MM.1S (cell line): ENCODE measurements at regions not wholly inside any gene's neighbourhood (a gene's known extent, or its start where the extent isn't known, plus 50 kb on each side); places are given as distances from the start of the nearest gene placed in this dataset.

ENCODE experiments used
- DNase-seq: peaks from one replicate; pipeline ENCODE4 v3.0.0-alpha.2; 2015
- H2AFZ ChIP-seq: fragments of 300-600 bp; sonication (generic); 2 replicates; pipeline ENCODE4 v1.6.0; 2016; ENCODE audit warnings: antibody characterized with exemption, low read length
- H3F3A ChIP-seq: fragments of 300-600 bp; sonication (generic); 2 replicates; pipeline ENCODE4 v1.6.1; 2016; ENCODE audit warnings: mild to moderate bottlenecking, antibody characterized with exemption, low read length, moderate library complexity, mixed read lengths; ENCODE audit not compliant: insufficient read depth
- H3K27ac ChIP-seq: fragments of 300-600 bp; sonication (generic); 2 replicates; pipeline ENCODE4 v1.5.1; 2016; ENCODE audit warnings: mild to moderate bottlenecking, low read length
- H3K27me3 ChIP-seq: fragments of 300-600 bp; sonication (generic); replicated peaks from 2 replicates; pipeline ENCODE4 v1.6.0; 2016; ENCODE audit warnings: low read length; ENCODE audit not compliant: insufficient read depth
- H3K36me3 ChIP-seq: fragments of 300-600 bp; sonication (generic); replicated peaks from 2 replicates; pipeline ENCODE4 v1.6.1; 2016; ENCODE audit warnings: mild to moderate bottlenecking, low read length, mixed read lengths; ENCODE audit not compliant: insufficient read depth
- H3K4me1 ChIP-seq: fragments of 300-600 bp; sonication (generic); 2 replicates; pipeline ENCODE4 v1.6.1; 2016; ENCODE audit warnings: low read length, mixed read lengths
- H3K4me2 ChIP-seq: fragments of 300-600 bp; sonication (generic); 2 replicates; pipeline ENCODE4 v1.6.0; 2016; ENCODE audit warnings: low read depth, low read length
- H3K4me3 ChIP-seq: fragments of 300-600 bp; sonication (generic); 2 replicates; pipeline ENCODE4 v1.5.1; 2016; ENCODE audit warnings: low read length, mixed read lengths
- H3K79me2 ChIP-seq: fragments of 300-600 bp; sonication (generic); 2 replicates; pipeline ENCODE4 v1.6.1; 2016; ENCODE audit warnings: mixed run types, low read length, mixed read lengths
- H3K9ac ChIP-seq: fragments of 300-600 bp; sonication (generic); 2 replicates; pipeline ENCODE4 v1.6.1; 2016; ENCODE audit warnings: low read length, mixed read lengths
- H3K9me2 ChIP-seq: fragments of 300-600 bp; sonication (generic); replicated peaks from 2 replicates; pipeline ENCODE4 v1.6.1; 2016; ENCODE audit warnings: mild to moderate bottlenecking, low read length, mixed read lengths; ENCODE audit not compliant: insufficient read depth
- H3K9me3 ChIP-seq: fragments of 300-600 bp; sonication (generic); replicated peaks from 2 replicates; pipeline ENCODE4 v1.6.1; 2016; ENCODE audit warnings: mild to moderate bottlenecking, low read length, mixed read lengths; ENCODE audit not compliant: insufficient read depth
- H4K20me1 ChIP-seq: fragments of 300-600 bp; sonication (generic); 2 replicates; pipeline ENCODE4 v1.6.1; 2016; ENCODE audit warnings: mild to moderate bottlenecking, low read length, moderate library complexity, mixed read lengths; ENCODE audit not compliant: insufficient read depth
- CTCF ChIP-seq: fragments of 300-600 bp; sonication (generic); IDR thresholded peaks from 2 replicates; pipeline ENCODE4 v1.5.1; 2016; ENCODE audit warnings: antibody characterized with exemption, low read length, mixed read lengths
- EZH2 ChIP-seq: fragments of 300-600 bp; sonication (generic); optimal IDR thresholded peaks from 2 replicates; pipeline ENCODE3; 2017; ENCODE audit warnings: low read depth, mild to moderate bottlenecking, antibody characterized with exemption, low read length, mixed read lengths
- EZH2phosphoT487 ChIP-seq: fragments of 300-600 bp; sonication (generic); IDR thresholded peaks from 2 replicates; pipeline ENCODE4 v1.6.1; 2018; ENCODE audit warnings: antibody characterized with exemption, low read length

GRCh38 chr15:91530956-91531582 lies 322.4 kb upstream of the SLCO3A1 start:
- H3K9ac ChIP-seq, result no peak overlapping the region
- DNase-seq, result no peak
- H3F3A ChIP-seq, result no peaks in the 10 kb centered on the region
- H3K4me2 ChIP-seq, result no peak overlapping the region
- H4K20me1 ChIP-seq, result no peaks in the 10 kb centered on the region
- no peaks in the 10 kb centered on the region for H3K4me1 ChIP-seq
- H3K27me3 ChIP-seq, result no peaks in the 10 kb centered on the region
- H3K9me2 ChIP-seq, result no peaks in the 10 kb centered on the region
- H3K36me3 ChIP-seq, result no peaks in the 10 kb centered on the region
- no peak overlapping the region for H3K4me3 ChIP-seq
- no peaks in the 10 kb centered on the region for H3K9me3 ChIP-seq
- no peaks in the 10 kb centered on the region for H3K79me2 ChIP-seq
- TF ChIP-seq EZH2phosphoT487, result no peak
- no peak for TF ChIP-seq EZH2
- no peak for TF ChIP-seq CTCF
- no peak overlapping the region for H3K27ac ChIP-seq
- H2AFZ ChIP-seq, result no peak overlapping the region

GRCh38 chr15:91534235-91534634 lies 319.3 kb upstream of the SLCO3A1 start:
- Histone ChIP-seq H3K4me1 (no peaks in the 10 kb centered on the region), H4K20me1 (no peaks in the 10 kb centered on the region), H3K4me3 (no peak overlapping the region), H3K9me2 (no peaks in the 10 kb centered on the region), H3F3A (no peaks in the 10 kb centered on the region), H3K4me2 (no peak overlapping the region), H3K79me2 (no peaks in the 10 kb centered on the region), H2AFZ (no peak overlapping the region), H3K9ac (no peak overlapping the region), H3K27me3 (no peaks in the 10 kb centered on the region), H3K9me3 (no peaks in the 10 kb centered on the region), H3K36me3 (no peaks in the 10 kb centered on the region), H3K27ac (no peak overlapping the region)
- TF ChIP-seq CTCF, result no peak
- TF ChIP-seq EZH2phosphoT487, result no peak
- TF ChIP-seq EZH2, result no peak
- DNase-seq, result no peak

- H3K27ac ChIP-seq, result no peak overlapping the region
- no peak for DNase-seq
- no peak for TF ChIP-seq EZH2
- no peak for TF ChIP-seq EZH2phosphoT487
- TF ChIP-seq CTCF, result no peak
These were observed 318.5 kb upstream of the SLCO3A1 start for GRCh38 chr15:91534976-91535375.

More at GRCh38 chr15:91534976-91535375, 318.5 kb upstream of the SLCO3A1 start:
- no peak overlapping the region for H3K4me2 ChIP-seq
- no peaks in the 10 kb centered on the region for H4K20me1 ChIP-seq
- no peak overlapping the region for H3K4me3 ChIP-seq
- H3K9me2 ChIP-seq, result no peaks in the 10 kb centered on the region
- no peaks in the 10 kb centered on the region for H3K27me3 ChIP-seq
- no peaks in the 10 kb centered on the region for H3K36me3 ChIP-seq
- no peaks in the 10 kb centered on the region for H3K4me1 ChIP-seq
- H2AFZ ChIP-seq, result no peak overlapping the region
- no peaks in the 10 kb centered on the region for H3F3A ChIP-seq
- H3K9me3 ChIP-seq, result no peaks in the 10 kb centered on the region
- no peaks in the 10 kb centered on the region for H3K79me2 ChIP-seq
- no peak overlapping the region for H3K9ac ChIP-seq
